PC-9 (cell line): ENCODE measurements at regions not wholly inside any gene's neighbourhood (a gene's known extent, or its start where the extent isn't known, plus 50 kb on each side); places are given as distances from the start of the nearest gene placed in this dataset.

Experiments used
- EZH2 ChIP-seq: fragments of 200-600 bp; sonication (generic); IDR thresholded peaks from 2 replicates; pipeline ENCODE4 v1.8.0; 2017; ENCODE audit warnings: antibody characterized with exemption, low read depth
- TF ChIP-seq, protein P1 (sequence below): fragments of 200-600 bp; sonication (generic); conservative IDR thresholded peaks from 2 replicates; pipeline ENCODE4 v1.6.1; 2017; ENCODE audit warnings: mixed run types, antibody characterized with exemption, mild to moderate bottlenecking, moderate library complexity

DNA sequence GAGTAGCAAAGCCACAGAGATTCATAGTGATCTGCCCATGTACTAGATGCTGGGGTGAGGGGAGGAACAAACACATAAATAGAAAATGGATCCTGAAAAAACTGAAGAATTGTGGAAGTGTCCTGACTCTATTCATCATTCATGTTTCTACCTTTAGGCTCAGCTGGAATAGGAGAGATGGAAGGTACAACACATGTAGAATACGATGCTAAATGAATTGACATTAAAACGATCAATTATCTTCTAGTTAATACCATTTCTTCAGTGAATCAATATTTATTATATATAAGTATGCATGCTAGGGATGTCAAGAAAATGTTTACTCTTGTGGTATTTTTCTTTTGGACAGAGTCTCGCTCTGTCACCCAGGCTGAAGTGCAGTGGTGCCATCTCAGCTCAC lies 159.1 kb downstream of the IRS1 start:
- TF ChIP-seq, protein P1, sequence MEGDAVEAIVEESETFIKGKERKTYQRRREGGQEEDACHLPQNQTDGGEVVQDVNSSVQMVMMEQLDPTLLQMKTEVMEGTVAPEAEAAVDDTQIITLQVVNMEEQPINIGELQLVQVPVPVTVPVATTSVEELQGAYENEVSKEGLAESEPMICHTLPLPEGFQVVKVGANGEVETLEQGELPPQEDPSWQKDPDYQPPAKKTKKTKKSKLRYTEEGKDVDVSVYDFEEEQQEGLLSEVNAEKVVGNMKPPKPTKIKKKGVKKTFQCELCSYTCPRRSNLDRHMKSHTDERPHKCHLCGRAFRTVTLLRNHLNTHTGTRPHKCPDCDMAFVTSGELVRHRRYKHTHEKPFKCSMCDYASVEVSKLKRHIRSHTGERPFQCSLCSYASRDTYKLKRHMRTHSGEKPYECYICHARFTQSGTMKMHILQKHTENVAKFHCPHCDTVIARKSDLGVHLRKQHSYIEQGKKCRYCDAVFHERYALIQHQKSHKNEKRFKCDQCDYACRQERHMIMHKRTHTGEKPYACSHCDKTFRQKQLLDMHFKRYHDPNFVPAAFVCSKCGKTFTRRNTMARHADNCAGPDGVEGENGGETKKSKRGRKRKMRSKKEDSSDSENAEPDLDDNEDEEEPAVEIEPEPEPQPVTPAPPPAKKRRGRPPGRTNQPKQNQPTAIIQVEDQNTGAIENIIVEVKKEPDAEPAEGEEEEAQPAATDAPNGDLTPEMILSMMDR: no peak
- TF ChIP-seq EZH2: no peak
